WTC11 (cell line): ENCODE measurements at regions not wholly inside any gene's neighbourhood (a gene's known extent, or its start where the extent isn't known, plus 50 kb on each side); places are given as distances from the start of the nearest gene placed in this dataset.

Source experiments
- ATF1 ChIP-seq: sonication (generic); formaldehyde crosslinking; IDR thresholded peaks from 2 replicates; pipeline ENCODE4 v1.8.1; 2023; ENCODE audit warnings: mild to moderate bottlenecking, moderate library complexity, missing genetic modification reagents
- CREM ChIP-seq: sonication (generic); formaldehyde crosslinking; IDR thresholded peaks from 2 replicates; pipeline ENCODE4 v1.8.1; 2022; ENCODE audit warnings: mild to moderate bottlenecking, missing genetic modification reagents, moderate library complexity
- FOXK1 ChIP-seq: sonication (generic); formaldehyde crosslinking; IDR thresholded peaks from 2 replicates; pipeline ENCODE4 v1.8.0; 2022; ENCODE audit warnings: mild to moderate bottlenecking, moderate library complexity, missing genetic modification reagents
- FOXP1 ChIP-seq: sonication (generic); formaldehyde crosslinking; IDR thresholded peaks from 2 replicates; pipeline ENCODE4 v1.8.0; 2022; ENCODE audit warnings: missing genetic modification reagents, mild to moderate bottlenecking, moderate library complexity, borderline replicate concordance
- NFYB ChIP-seq: sonication (generic); formaldehyde crosslinking; conservative IDR thresholded peaks from 2 replicates; pipeline ENCODE4 v1.8.0; 2022; ENCODE audit warnings: low read depth, missing genetic modification reagents
- NR2C2 ChIP-seq: sonication (generic); formaldehyde crosslinking; IDR thresholded peaks from 2 replicates; pipeline ENCODE4 v1.8.0; 2022; ENCODE audit warnings: mild to moderate bottlenecking, missing genetic modification reagents
- RELA ChIP-seq: sonication (generic); formaldehyde crosslinking; IDR thresholded peaks from 2 replicates; pipeline ENCODE4 v1.8.1; 2022; ENCODE audit warnings: missing genetic modification reagents, mild to moderate bottlenecking, borderline replicate concordance
- SMAD4 ChIP-seq: sonication (generic); formaldehyde crosslinking; IDR thresholded peaks from 2 replicates; pipeline ENCODE4 v1.8.0; 2022; ENCODE audit warnings: mild to moderate bottlenecking, missing genetic modification reagents
- SP1 ChIP-seq: sonication (generic); formaldehyde crosslinking; conservative IDR thresholded peaks from 2 replicates; pipeline ENCODE4 v1.8.1; 2022; ENCODE audit warnings: missing genetic modification reagents
- USF2 ChIP-seq: sonication (generic); formaldehyde crosslinking; IDR thresholded peaks from 2 replicates; pipeline ENCODE4 v1.8.1; 2023; ENCODE audit warnings: mild to moderate bottlenecking, missing genetic modification reagents, moderate library complexity
- TF ChIP-seq, protein P1 (sequence below): fragments of 200-600 bp; IDR thresholded peaks from 2 replicates; pipeline ENCODE4 v1.8.0; 2022; ENCODE audit warnings: antibody characterized with exemption
- TF ChIP-seq, protein P2 (sequence below): sonication (generic); formaldehyde crosslinking; IDR thresholded peaks from 2 replicates; pipeline ENCODE4 v1.8.1; 2023; ENCODE audit warnings: mild to moderate bottlenecking, moderate library complexity, missing genetic modification reagents
- TF ChIP-seq, protein P3 (sequence below): sonication (generic); formaldehyde crosslinking; IDR thresholded peaks from 2 replicates; pipeline ENCODE4 v1.8.0; 2023; ENCODE audit warnings: mild to moderate bottlenecking, missing genetic modification reagents
- TF ChIP-seq, protein P4 (sequence below): sonication (generic); formaldehyde crosslinking; IDR thresholded peaks from 2 replicates; pipeline ENCODE4 v1.8.0; 2022; ENCODE audit warnings: mild to moderate bottlenecking, missing genetic modification reagents

DNA sequence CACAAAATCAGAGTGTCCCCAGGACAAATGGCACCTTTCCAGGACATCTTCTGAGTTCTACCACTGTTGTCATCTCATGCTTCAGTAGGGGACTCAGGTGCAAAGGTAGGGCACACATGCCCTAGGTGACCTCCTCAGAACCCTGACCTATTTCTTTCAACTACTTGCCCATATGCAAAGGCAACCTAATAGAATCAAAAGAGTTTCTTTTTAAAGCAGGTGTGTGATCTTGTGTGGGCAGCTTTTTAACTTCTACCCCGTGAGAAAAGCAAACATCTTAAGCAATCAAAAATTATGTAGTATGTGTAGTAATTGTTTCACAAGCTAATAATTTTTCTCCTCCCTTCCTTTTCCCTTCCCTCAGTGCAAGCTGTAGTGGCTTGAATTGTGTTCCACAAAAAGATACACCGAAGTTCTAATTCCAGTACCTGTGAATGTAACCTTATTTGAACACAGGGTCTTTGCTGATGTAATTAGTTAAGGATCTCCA, 333.1 kb downstream of the RND3 start:
- TF ChIP-seq ATF1 (CRISPR knock-in tag) = no peak
- no peak for TF ChIP-seq USF2 (CRISPR knock-in tag)
- TF ChIP-seq, protein P1, sequence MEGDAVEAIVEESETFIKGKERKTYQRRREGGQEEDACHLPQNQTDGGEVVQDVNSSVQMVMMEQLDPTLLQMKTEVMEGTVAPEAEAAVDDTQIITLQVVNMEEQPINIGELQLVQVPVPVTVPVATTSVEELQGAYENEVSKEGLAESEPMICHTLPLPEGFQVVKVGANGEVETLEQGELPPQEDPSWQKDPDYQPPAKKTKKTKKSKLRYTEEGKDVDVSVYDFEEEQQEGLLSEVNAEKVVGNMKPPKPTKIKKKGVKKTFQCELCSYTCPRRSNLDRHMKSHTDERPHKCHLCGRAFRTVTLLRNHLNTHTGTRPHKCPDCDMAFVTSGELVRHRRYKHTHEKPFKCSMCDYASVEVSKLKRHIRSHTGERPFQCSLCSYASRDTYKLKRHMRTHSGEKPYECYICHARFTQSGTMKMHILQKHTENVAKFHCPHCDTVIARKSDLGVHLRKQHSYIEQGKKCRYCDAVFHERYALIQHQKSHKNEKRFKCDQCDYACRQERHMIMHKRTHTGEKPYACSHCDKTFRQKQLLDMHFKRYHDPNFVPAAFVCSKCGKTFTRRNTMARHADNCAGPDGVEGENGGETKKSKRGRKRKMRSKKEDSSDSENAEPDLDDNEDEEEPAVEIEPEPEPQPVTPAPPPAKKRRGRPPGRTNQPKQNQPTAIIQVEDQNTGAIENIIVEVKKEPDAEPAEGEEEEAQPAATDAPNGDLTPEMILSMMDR = no peak
- TF ChIP-seq NFYB (CRISPR knock-in tag) = no peak
- no peak for TF ChIP-seq FOXP1 (CRISPR knock-in tag)
- TF ChIP-seq, protein P2, sequence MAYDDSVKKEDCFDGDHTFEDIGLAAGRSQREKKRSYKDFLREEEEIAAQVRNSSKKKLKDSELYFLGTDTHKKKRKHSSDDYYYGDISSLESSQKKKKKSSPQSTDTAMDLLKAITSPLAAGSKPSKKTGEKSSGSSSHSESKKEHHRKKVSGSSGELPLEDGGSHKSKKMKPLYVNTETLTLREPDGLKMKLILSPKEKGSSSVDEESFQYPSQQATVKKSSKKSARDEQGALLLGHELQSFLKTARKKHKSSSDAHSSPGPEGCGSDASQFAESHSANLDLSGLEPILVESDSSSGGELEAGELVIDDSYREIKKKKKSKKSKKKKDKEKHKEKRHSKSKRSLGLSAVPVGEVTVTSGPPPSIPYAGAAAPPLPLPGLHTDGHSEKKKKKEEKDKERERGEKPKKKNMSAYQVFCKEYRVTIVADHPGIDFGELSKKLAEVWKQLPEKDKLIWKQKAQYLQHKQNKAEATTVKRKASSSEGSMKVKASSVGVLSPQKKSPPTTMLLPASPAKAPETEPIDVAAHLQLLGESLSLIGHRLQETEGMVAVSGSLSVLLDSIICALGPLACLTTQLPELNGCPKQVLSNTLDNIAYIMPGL (CRISPR knock-in tag) = no peak
- TF ChIP-seq NR2C2 (CRISPR knock-in tag) = no peak
- no peak for TF ChIP-seq FOXK1 (CRISPR knock-in tag)
- TF ChIP-seq, protein P3, sequence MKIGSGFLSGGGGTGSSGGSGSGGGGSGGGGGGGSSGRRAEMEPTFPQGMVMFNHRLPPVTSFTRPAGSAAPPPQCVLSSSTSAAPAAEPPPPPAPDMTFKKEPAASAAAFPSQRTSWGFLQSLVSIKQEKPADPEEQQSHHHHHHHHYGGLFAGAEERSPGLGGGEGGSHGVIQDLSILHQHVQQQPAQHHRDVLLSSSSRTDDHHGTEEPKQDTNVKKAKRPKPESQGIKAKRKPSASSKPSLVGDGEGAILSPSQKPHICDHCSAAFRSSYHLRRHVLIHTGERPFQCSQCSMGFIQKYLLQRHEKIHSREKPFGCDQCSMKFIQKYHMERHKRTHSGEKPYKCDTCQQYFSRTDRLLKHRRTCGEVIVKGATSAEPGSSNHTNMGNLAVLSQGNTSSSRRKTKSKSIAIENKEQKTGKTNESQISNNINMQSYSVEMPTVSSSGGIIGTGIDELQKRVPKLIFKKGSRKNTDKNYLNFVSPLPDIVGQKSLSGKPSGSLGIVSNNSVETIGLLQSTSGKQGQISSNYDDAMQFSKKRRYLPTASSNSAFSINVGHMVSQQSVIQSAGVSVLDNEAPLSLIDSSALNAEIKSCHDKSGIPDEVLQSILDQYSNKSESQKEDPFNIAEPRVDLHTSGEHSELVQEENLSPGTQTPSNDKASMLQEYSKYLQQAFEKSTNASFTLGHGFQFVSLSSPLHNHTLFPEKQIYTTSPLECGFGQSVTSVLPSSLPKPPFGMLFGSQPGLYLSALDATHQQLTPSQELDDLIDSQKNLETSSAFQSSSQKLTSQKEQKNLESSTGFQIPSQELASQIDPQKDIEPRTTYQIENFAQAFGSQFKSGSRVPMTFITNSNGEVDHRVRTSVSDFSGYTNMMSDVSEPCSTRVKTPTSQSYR (CRISPR knock-in tag) = no peak
- TF ChIP-seq SMAD4 (CRISPR knock-in tag) = no peak
- no peak for TF ChIP-seq CREM (CRISPR knock-in tag)
- TF ChIP-seq, protein P4, sequence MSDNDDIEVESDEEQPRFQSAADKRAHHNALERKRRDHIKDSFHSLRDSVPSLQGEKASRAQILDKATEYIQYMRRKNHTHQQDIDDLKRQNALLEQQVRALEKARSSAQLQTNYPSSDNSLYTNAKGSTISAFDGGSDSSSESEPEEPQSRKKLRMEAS (CRISPR knock-in tag) = no peak
- TF ChIP-seq SP1 (CRISPR knock-in tag) = no peak
- TF ChIP-seq RELA (CRISPR knock-in tag) = no peak
